GM12891 (cell line): ENCODE measurements at regions not wholly inside any gene's neighbourhood (a gene's known extent, or its start where the extent isn't known, plus 50 kb on each side); places are given as distances from the start of the nearest gene placed in this dataset.

Source experiments
- POLR2A ChIP-seq: IDR thresholded peaks from 2 replicates; pipeline ENCODE4 v1.6.1; 2011; ENCODE audit warnings: low read depth, low read length, control low read depth
- POLR2AphosphoS5 ChIP-seq: IDR thresholded peaks from 2 replicates; pipeline ENCODE4 v1.6.1; 2011; ENCODE audit warnings: low read depth, low read length, control low read depth
- TAF1 ChIP-seq: IDR thresholded peaks from 2 replicates; pipeline ENCODE4 v1.6.1; 2011; ENCODE audit warnings: low read depth, low read length, control low read depth

GRCh38 chr13:112244495-112245177 lies 131.5 kb upstream of the SPACA7 start:
- TF ChIP-seq POLR2A (no peak), TAF1 (no peak), POLR2AphosphoS5 (no peak)
